Keratinocyte (primary cell): ENCODE measurements at regions not wholly inside any gene's neighbourhood (a gene's known extent, or its start where the extent isn't known, plus 50 kb on each side); places are given as distances from the start of the nearest gene placed in this dataset.

ENCODE experiments used
- DNase-seq: peaks from one replicate; pipeline ENCODE4 v3.0.0-alpha.2; 2011; ENCODE audit warnings: low read depth, missing footprints, low spot score
- FAIRE-seq: peaks from 2 replicates; lab custom pipeline; 2011; peaks lifted over from hg19 to GRCh38; lab: Jason Lieb, UNC
- H2AFZ ChIP-seq: 2 replicates; pipeline ENCODE4 v1.6.0; 2012; ENCODE audit warnings: low read length, control low read depth, inconsistent platforms; ENCODE audit not compliant: control insufficient read depth
- H3K27ac ChIP-seq: 2 replicates; pipeline ENCODE4 v1.5.1; 2011; ENCODE audit warnings: low read length; ENCODE audit not compliant: control insufficient read depth, insufficient read depth
- H3K27me3 ChIP-seq: 3 replicates; pipeline ENCODE4 v1.6.0; 2011; ENCODE audit warnings: low read length; ENCODE audit not compliant: control insufficient read depth, insufficient read depth; ENCODE audit errors: extremely low read depth
- H3K36me3 ChIP-seq, 2 experiments: 2 replicates in 1 of 2; 3 replicates in 1 of 2; pipeline ENCODE4 v1.5.1; 2011; ENCODE audit warnings: low read length in 2 of 2, mild to moderate bottlenecking in 1 of 2; ENCODE audit not compliant: control insufficient read depth in 2 of 2, insufficient read depth in 2 of 2; ENCODE audit errors: extremely low read depth in 1 of 2
- H3K4me1 ChIP-seq: 3 replicates; pipeline ENCODE4 v1.5.1; 2011; ENCODE audit warnings: low read length; ENCODE audit not compliant: control insufficient read depth, insufficient read depth; ENCODE audit errors: extremely low read depth
- H3K4me2 ChIP-seq: 3 replicates; pipeline ENCODE4 v1.6.0; 2011; ENCODE audit warnings: low read depth, low read length; ENCODE audit not compliant: control insufficient read depth, insufficient read depth; ENCODE audit errors: extremely low read depth
- H3K4me3 ChIP-seq, 3 experiments: fragments of 200-600 bp in 1 of 3; sonication (generic) in 1 of 3; 2 replicates in 2 of 3; 3 replicates in 1 of 3; pipeline ENCODE4 v1.5.1; 2011 to 2016; ENCODE audit warnings: low read length in 3 of 3, mild to moderate bottlenecking in 3 of 3, control low read depth in 2 of 3, inconsistent platforms in 1 of 3, low read depth in 1 of 3, mixed read lengths in 1 of 3, mixed run types in 1 of 3, moderate library complexity in 1 of 3; ENCODE audit not compliant: control insufficient read depth in 2 of 3, insufficient read depth in 2 of 3; ENCODE audit errors: extremely low read depth in 1 of 3
- H3K79me2 ChIP-seq: 2 replicates; pipeline ENCODE4 v1.6.0; 2012; ENCODE audit warnings: low read length; ENCODE audit not compliant: control insufficient read depth, insufficient read depth
- H3K9ac ChIP-seq: 3 replicates; pipeline ENCODE4 v1.6.0; 2011; ENCODE audit warnings: low read length; ENCODE audit not compliant: control insufficient read depth, insufficient read depth; ENCODE audit errors: extremely low read depth
- H3K9me1 ChIP-seq: 3 replicates; pipeline ENCODE4 v1.6.0; 2011; ENCODE audit warnings: low read length; ENCODE audit not compliant: control insufficient read depth, insufficient read depth; ENCODE audit errors: extremely low read depth
- H3K9me3 ChIP-seq: 2 replicates; pipeline ENCODE4 v1.5.1; 2012; ENCODE audit warnings: low read depth, low read length; ENCODE audit not compliant: control insufficient read depth
- H4K20me1 ChIP-seq: 3 replicates; pipeline ENCODE4 v1.6.0; 2011; ENCODE audit warnings: low read length; ENCODE audit not compliant: control insufficient read depth, insufficient read depth; ENCODE audit errors: extremely low read depth
- CTCF ChIP-seq, 3 experiments: IDR thresholded peaks in 1 of 3; conservative IDR thresholded peaks in 1 of 3; optimal IDR thresholded peaks in 1 of 3; 2 replicates in 2 of 3; 3 replicates in 1 of 3; pipeline versions ENCODE3 to v1.5.1; 2011; ENCODE audit warnings: low read length in 3 of 3, mild to moderate bottlenecking in 3 of 3, moderate library complexity in 2 of 3, control low read depth in 1 of 3, inconsistent platforms in 1 of 3; ENCODE audit not compliant: insufficient read depth in 2 of 3; ENCODE audit errors: extremely low read depth in 1 of 3
- EZH2 ChIP-seq: IDR thresholded peaks from one replicate; pipeline ENCODE4 v1.6.1; 2012; ENCODE audit warnings: inconsistent platforms, mild to moderate bottlenecking, low read length, moderate library complexity
- dilution Hi-C: fragments of 300-500 bp; cut with MboI; formaldehyde crosslinking; loops from one replicate; pipeline ENCODE4 v1.7.0; 2020; ENCODE audit warnings: low sequenced_read_pairs; ENCODE audit not compliant: extremely low pct_ligation_motif_present

GRCh38 chr4:56235011-56235410 is 152.3 kb downstream of the AASDH start:
- DNase-seq (no peak), FAIRE-seq (no peak)
- Histone ChIP-seq H3K27ac (no peak overlapping the region), H4K20me1 (no peaks in the 10 kb centered on the region), H3K9me1 (no peaks in the 10 kb centered on the region), H3K9ac (no peak overlapping the region), H3K4me3 (no peak overlapping the region), H3K4me2 (no peak overlapping the region), H3K27me3 (no peaks in the 10 kb centered on the region), H3K79me2 (no peaks in the 10 kb centered on the region), H3K36me3 (no peaks in the 10 kb centered on the region), H2AFZ (no peak overlapping the region), H3K4me1 (no peaks in the 10 kb centered on the region), H3K9me3 (no peaks in the 10 kb centered on the region)
- dilution Hi-C loops = no loop called here
- TF ChIP-seq EZH2 (no peak), CTCF (optimal IDR thresholded peaks at IDR 0.05 in 1 of 3, IDR thresholded peaks at IDR 0.05 in 1 of 3, conservative IDR thresholded peaks at IDR 0.05 in 1 of 3; ENCODE audit: extremely low read depth in 1 of 3, insufficient read depth in 2 of 3, low read length in 3 of 3) (no peak)

- Histone ChIP-seq H3K9me1 (no peaks in the 10 kb centered on the region), H3K79me2 (no peaks in the 10 kb centered on the region), H3K4me1 (no peaks in the 10 kb centered on the region), H3K9ac (no peak overlapping the region), H3K27me3 (no peaks in the 10 kb centered on the region), H3K4me3 (no peak overlapping the region), H3K27ac (no peak overlapping the region), H3K4me2 (no peak overlapping the region), H3K36me3 (no peaks in the 10 kb centered on the region), H3K9me3 (no peaks in the 10 kb centered on the region), H2AFZ (no peak overlapping the region), H4K20me1 (no peaks in the 10 kb centered on the region)
- no peak for DNase-seq
- no peak for FAIRE-seq
- no peak for TF ChIP-seq CTCF (optimal IDR thresholded peaks at IDR 0.05 in 1 of 3, IDR thresholded peaks at IDR 0.05 in 1 of 3, conservative IDR thresholded peaks at IDR 0.05 in 1 of 3; ENCODE audit: extremely low read depth in 1 of 3, insufficient read depth in 2 of 3, low read length in 3 of 3)
- TF ChIP-seq EZH2 = no peak
- dilution Hi-C loops = no loop called here
Measured at GRCh38 chr4:56234098-56234497, 153.2 kb downstream of the AASDH start.
